Lower lobe of right lung (tissue), 2 donors: ENCODE measurements at regions not wholly inside any gene's neighbourhood (a gene's known extent, or its start where the extent isn't known, plus 50 kb on each side); places are given as distances from the start of the nearest gene placed in this dataset.

Experiments
- ATAC-seq, 2 donors: fragments of 200-7000 bp; cut with Tn5 transposase; one replicate each; pipeline ENCODE4 v1.9.1; 2020 to 2022; ENCODE audit warnings: mild to moderate bottlenecking in 2 of 2, moderate library complexity in 2 of 2
- DNase-seq: peaks from one replicate; pipeline ENCODE4 v3.0.0-alpha.2; 2020
- H3K27ac ChIP-seq: fragments of 200-600 bp; one replicate; pipeline ENCODE4 v1.8.0; 2022
- H3K27me3 ChIP-seq: fragments of 200-600 bp; one replicate; pipeline ENCODE4 v1.8.0; 2022; ENCODE audit warnings: low read depth
- H3K36me3 ChIP-seq: fragments of 200-600 bp; one replicate; pipeline ENCODE4 v1.8.0; 2022; ENCODE audit warnings: mild to moderate bottlenecking
- H3K4me1 ChIP-seq: fragments of 200-600 bp; one replicate; pipeline ENCODE4 v1.8.0; 2022
- H3K4me3 ChIP-seq: fragments of 200-600 bp; one replicate; pipeline ENCODE4 v1.8.0; 2022; ENCODE audit warnings: mild to moderate bottlenecking
- H3K9me3 ChIP-seq: fragments of 200-600 bp; one replicate; pipeline ENCODE4 v1.8.0; 2022
- intact Hi-C: fragments of 100-400 bp; cut with DNase I; formaldehyde crosslinking; loops from one replicate; pipeline ENCODE4 v1.11.0; 2022
- TF ChIP-seq, protein P1 (sequence below): fragments of 200-600 bp; IDR thresholded peaks from one replicate; pipeline ENCODE4 v1.8.0; 2022; ENCODE audit warnings: antibody characterized with exemption, mild to moderate bottlenecking
- donor health status: DM: no; HTN: yes; CAD: no; lungs with severe emphysema.

DNA sequence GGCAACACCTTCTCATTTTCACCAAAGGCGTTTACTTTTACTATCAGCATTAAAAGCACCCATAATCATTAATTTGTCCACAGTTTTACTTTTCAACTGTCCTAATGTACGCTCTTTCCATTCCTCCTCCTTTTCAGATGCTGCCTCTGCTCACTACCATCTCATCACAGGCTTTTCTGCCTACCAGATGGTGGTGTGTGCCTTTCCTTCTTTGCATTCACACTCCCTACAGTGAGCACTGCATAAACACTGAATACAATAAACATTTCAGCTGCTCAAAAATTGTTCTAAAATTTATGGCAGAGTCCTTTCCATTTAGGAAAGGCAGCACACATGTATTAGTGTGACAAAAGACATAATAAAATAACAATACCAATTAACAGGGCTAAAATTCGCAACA lies 435.7 kb downstream of the GXYLT1 start:
- Histone ChIP-seq H3K27me3 (no peaks in the 10 kb centered on the region), H3K4me3 (no peak overlapping the region), H3K27ac (no peak overlapping the region), H3K9me3 (no peaks in the 10 kb centered on the region), H3K4me1 (no peaks in the 10 kb centered on the region), H3K36me3 (no peaks in the 10 kb centered on the region)
- TF ChIP-seq, protein P1, sequence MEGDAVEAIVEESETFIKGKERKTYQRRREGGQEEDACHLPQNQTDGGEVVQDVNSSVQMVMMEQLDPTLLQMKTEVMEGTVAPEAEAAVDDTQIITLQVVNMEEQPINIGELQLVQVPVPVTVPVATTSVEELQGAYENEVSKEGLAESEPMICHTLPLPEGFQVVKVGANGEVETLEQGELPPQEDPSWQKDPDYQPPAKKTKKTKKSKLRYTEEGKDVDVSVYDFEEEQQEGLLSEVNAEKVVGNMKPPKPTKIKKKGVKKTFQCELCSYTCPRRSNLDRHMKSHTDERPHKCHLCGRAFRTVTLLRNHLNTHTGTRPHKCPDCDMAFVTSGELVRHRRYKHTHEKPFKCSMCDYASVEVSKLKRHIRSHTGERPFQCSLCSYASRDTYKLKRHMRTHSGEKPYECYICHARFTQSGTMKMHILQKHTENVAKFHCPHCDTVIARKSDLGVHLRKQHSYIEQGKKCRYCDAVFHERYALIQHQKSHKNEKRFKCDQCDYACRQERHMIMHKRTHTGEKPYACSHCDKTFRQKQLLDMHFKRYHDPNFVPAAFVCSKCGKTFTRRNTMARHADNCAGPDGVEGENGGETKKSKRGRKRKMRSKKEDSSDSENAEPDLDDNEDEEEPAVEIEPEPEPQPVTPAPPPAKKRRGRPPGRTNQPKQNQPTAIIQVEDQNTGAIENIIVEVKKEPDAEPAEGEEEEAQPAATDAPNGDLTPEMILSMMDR: no peak
- intact Hi-C loops: no loop called here
- no peak for DNase-seq
- ATAC-seq: no peak

DNA sequence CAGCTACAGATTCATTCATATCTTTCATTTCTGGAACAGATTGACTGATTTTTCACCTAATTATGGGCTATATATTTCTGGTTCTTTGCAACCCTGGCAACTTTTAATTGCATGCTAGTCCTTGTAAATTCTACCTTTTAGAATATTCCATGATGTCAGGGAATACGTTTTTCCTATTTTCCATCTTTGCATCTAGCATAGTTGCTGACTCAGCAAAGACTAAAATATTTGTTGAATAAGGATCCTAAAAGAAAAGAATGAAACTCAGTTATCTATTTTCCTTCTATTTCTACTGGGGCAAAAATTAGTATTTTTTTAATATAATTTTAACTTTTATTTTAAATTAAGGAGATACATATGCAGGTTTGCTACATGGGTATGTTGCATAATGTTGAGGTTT lies 438.3 kb downstream of the GXYLT1 start:
- no peaks in the 10 kb centered on the region for H3K4me1 ChIP-seq
- intact Hi-C loops: no loop called here
- H3K27me3 ChIP-seq: no peaks in the 10 kb centered on the region
- TF ChIP-seq, protein P1: no peak
- H3K4me3 ChIP-seq: no peak overlapping the region
- H3K9me3 ChIP-seq: no peaks in the 10 kb centered on the region
- ATAC-seq: no peak
- no peaks in the 10 kb centered on the region for H3K36me3 ChIP-seq
- no peak for DNase-seq
- H3K27ac ChIP-seq: no peak overlapping the region

DNA sequence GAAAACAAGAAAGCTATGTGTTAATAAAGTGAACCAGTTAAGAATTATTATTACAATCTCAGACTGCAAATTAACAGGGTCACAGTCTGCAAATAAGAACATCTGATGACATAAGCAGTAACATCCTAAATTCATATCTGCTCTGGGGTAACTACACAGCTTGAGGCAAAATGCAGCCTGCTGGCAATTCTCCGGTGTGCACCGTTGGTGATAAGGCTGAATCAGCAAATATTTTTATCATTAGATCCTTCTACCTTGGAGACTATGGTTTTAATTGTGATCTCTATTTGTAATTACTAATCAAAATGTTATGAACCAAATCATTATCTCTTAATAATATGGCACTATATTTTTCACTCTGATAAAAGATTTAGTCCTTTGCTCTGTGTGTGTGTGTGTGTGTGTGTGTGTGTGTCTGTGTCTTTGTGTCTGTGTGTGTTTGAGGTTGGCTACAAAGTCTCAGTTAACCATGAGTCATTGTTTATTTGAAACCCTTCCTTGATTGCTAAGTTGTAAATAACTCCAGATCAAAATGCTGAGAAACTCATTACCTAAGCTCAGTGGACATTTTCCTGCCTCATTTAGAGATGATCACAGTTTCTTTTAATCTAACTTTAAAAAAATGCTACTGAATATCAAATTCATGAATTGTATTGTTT lies 442.6 kb downstream of the GXYLT1 start:
- no peak overlapping the region for H3K4me3 ChIP-seq
- no peaks in the 10 kb centered on the region for H3K4me1 ChIP-seq
- intact Hi-C loops: no loop called here
- ATAC-seq: no peak
- TF ChIP-seq, protein P1: no peak
- H3K9me3 ChIP-seq: no peaks in the 10 kb centered on the region
- no peaks in the 10 kb centered on the region for H3K27me3 ChIP-seq
- H3K27ac ChIP-seq: no peak overlapping the region
- H3K36me3 ChIP-seq: no peaks in the 10 kb centered on the region
- DNase-seq: no peak

DNA sequence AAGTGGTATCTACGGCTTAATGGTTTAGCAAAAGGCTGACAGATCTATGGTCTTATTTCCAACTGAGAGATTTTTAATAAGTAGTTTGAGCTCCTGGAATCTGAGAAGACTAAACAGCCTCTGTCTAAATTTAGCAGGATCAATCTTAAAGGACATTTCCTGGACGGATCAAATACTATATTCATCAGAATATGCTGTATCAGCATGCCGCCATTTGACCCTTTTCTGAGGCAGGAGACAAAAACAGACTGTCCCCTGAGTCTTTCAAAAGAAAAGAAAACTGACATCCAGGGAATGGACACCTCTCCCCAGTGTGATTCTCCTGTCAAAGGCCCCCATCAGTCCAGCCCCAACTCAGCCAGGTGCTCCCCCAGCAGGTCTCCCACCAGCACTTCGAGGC lies 443.7 kb downstream of the GXYLT1 start:
- Histone ChIP-seq H3K27ac (no peak overlapping the region), H3K27me3 (no peaks in the 10 kb centered on the region), H3K9me3 (no peaks in the 10 kb centered on the region), H3K4me1 (no peaks in the 10 kb centered on the region), H3K36me3 (no peaks in the 10 kb centered on the region), H3K4me3 (no peak overlapping the region)
- DNase-seq: no peak
- TF ChIP-seq, protein P1: no peak
- intact Hi-C loops: no loop called here
- no peak for ATAC-seq

DNA sequence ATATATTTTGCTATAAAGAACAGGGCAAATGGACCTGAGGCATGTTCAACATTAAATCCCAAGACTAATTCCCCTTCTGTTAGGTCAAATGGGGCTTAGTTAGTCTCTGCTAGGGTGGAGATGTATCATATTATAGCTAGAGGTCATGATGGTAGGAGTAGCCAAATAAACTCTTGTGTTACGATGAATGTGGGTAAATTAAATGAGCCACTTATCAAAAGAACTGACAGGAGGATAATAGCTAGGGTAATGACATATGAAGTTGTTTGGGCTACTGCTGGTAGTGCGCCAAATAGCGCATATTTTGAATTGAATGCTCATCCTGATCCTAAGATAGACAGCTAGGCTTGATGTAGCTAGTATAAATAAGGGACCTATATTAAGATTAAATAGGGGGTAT lies 445.0 kb downstream of the GXYLT1 start:
- H3K9me3 ChIP-seq: no peaks in the 10 kb centered on the region
- no peak for ATAC-seq
- TF ChIP-seq, protein P1: no peak

More for the DNA sequence above, 445.0 kb downstream of the GXYLT1 start:
- no peaks in the 10 kb centered on the region for H3K27me3 ChIP-seq
- no peak for DNase-seq
- no peaks in the 10 kb centered on the region for H3K36me3 ChIP-seq
- no peak overlapping the region for H3K27ac ChIP-seq
- H3K4me1 ChIP-seq: no peaks in the 10 kb centered on the region
- intact Hi-C loops: no loop called here
- H3K4me3 ChIP-seq: no peak overlapping the region
